ENCODE measurements at regions not wholly inside any gene's neighbourhood (a gene's known extent, or its start where the extent isn't known, plus 50 kb on each side); places are given as distances from the start of the nearest gene placed in this dataset.
"Not testable (repeated sequence)": the region's sequence is repeated elsewhere in the genome, so short reads cannot be mapped to it uniquely, and the experiment has no call there.

GRCh38 chr4:86413426-86413825 lies 53.6 kb upstream of the MAPK10 start:
- FAIRE-seq; intact Hi-C loops (cut with DNase I); H3K36me3 ChIP-seq; H3K27me3 ChIP-seq; H3K27ac ChIP-seq; DNase-seq; H3K4me3 ChIP-seq; ATAC-seq; H3K4me1 ChIP-seq; H3K9me3 ChIP-seq: not testable (repeated sequence)
- WGBS, 2 donors, result 55 to 61% methylated on average over 5 of the region's 5 CpGs

- Histone ChIP-seq H3K36me3 (no peaks in the 10 kb centered on the region), H3K4me3 (no peak overlapping the region), H3K27ac (no peak overlapping the region), H3K27me3 (no peaks in the 10 kb centered on the region), H3K9me3 (no peaks in the 10 kb centered on the region), H3K4me1 (no peaks in the 10 kb centered on the region)
- WGBS, 2 donors, result 68 to 72% methylated on average over 2 of the region's 2 CpGs
- ATAC-seq, result no peak
- FAIRE-seq, result no peak
- DNase-seq, result no peak
- intact Hi-C loops (cut with DNase I), result no loop called here
- TF ChIP-seq, protein P1, sequence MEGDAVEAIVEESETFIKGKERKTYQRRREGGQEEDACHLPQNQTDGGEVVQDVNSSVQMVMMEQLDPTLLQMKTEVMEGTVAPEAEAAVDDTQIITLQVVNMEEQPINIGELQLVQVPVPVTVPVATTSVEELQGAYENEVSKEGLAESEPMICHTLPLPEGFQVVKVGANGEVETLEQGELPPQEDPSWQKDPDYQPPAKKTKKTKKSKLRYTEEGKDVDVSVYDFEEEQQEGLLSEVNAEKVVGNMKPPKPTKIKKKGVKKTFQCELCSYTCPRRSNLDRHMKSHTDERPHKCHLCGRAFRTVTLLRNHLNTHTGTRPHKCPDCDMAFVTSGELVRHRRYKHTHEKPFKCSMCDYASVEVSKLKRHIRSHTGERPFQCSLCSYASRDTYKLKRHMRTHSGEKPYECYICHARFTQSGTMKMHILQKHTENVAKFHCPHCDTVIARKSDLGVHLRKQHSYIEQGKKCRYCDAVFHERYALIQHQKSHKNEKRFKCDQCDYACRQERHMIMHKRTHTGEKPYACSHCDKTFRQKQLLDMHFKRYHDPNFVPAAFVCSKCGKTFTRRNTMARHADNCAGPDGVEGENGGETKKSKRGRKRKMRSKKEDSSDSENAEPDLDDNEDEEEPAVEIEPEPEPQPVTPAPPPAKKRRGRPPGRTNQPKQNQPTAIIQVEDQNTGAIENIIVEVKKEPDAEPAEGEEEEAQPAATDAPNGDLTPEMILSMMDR (IDR thresholded peaks at IDR 0.05), result no peak
These were observed 54.8 kb upstream of the MAPK10 start for GRCh38 chr4:86414686-86415085.

GRCh38 chr4:86416081-86416480 lies 56.2 kb upstream of the MAPK10 start:
- Histone ChIP-seq H3K36me3 (no peaks in the 10 kb centered on the region), H3K27me3 (no peaks in the 10 kb centered on the region), H3K4me1 (no peaks in the 10 kb centered on the region), H3K4me3 (no peak overlapping the region), H3K27ac (no peak overlapping the region), H3K9me3 (no peaks in the 10 kb centered on the region)
- FAIRE-seq, result no peak
- TF ChIP-seq, protein P1 (IDR thresholded peaks at IDR 0.05), result no peak
- intact Hi-C loops (cut with DNase I), result no loop called here
- no peak for DNase-seq
- 80 to 85% methylated on average over 3 of the region's 3 CpGs for whole genome bisulfite sequencing, 2 donors
- ATAC-seq, result no peak

DNA sequence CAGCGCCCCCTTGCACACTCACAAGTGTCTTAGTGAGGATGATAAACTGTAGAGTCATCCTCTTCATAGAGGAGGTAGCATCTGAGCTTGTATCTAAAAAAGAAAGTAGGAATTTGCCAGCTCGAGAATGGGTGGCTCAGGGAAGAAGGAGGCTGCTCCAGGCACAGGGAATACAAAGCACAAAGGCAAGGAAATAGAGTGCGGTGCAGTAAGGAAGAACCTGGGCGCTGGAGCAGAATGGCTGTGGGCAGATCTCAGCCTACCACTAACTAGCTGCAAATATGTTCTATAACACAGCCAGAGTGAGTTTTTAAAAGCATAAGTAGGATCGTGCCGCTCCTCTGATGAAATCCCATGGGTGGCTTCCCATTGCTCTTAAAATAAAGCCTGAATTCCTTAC lies 61.6 kb upstream of the MAPK10 start:
- no peak overlapping the region for H3K27ac ChIP-seq
- H3K4me3 ChIP-seq, result no peak overlapping the region
- H3K27me3 ChIP-seq, result no peaks in the 10 kb centered on the region
- intact Hi-C loops (cut with DNase I), result no loop called here
- TF ChIP-seq, protein P1 (IDR thresholded peaks at IDR 0.05), result no peak
- 85 to 93% methylated on average over 6 of the region's 6 CpGs for WGBS, 2 donors
- H3K9me3 ChIP-seq, result no peaks in the 10 kb centered on the region
- FAIRE-seq (no peak), DNase-seq (no peak), ATAC-seq (no peak)
- H3K4me1 ChIP-seq, result no peaks in the 10 kb centered on the region
- no peaks in the 10 kb centered on the region for H3K36me3 ChIP-seq

DNA sequence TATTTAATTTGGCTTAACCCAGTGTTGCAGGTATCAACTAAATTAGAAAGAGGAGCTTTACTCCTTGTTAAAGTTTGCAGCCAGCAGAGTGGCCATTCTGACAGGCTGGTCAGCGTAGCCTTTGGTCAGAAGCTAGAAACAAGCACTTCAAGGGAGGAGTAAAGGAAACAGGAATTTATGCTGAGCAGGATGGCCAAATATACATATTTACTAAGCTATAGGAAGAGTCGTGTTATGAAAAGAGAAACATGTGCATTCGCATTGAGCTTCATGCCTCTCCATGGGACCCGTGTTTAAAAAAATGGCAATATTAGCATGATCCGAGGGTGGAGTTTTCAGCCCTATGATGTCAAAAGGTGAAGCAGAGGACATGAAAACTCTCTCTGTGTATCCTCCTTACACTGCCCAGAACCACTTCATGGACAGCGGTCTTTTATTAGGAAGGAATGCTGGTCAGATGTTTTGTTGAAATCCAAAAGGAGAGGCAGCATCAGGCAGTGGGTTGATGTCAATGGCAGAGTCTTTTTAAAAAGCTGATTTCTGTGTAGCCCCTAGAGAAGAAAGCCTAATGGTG lies 71.8 kb upstream of the MAPK10 start:
- Histone ChIP-seq H3K4me3 (no peak overlapping the region), H3K27me3 (no peaks in the 10 kb centered on the region), H3K36me3 (no peaks in the 10 kb centered on the region), H3K9me3 (no peaks in the 10 kb centered on the region), H3K4me1 (no peaks in the 10 kb centered on the region), H3K27ac (no peak overlapping the region)
- ATAC-seq (no peak), DNase-seq (no peak), FAIRE-seq (no peak)
- TF ChIP-seq, protein P1 (IDR thresholded peaks at IDR 0.05), result no peak
- intact Hi-C loops (cut with DNase I), result no loop called here
- WGBS, 2 donors, result 91 to 95% methylated on average over 6 of the region's 6 CpGs
